AG09309 (cell line): ENCODE measurements at regions not wholly inside any gene's neighbourhood (a gene's known extent, or its start where the extent isn't known, plus 50 kb on each side); places are given as distances from the start of the nearest gene placed in this dataset.
"Not testable (repeated sequence)": the region's sequence is repeated elsewhere in the genome, so short reads cannot be mapped to it uniquely, and the experiment has no call there.

ENCODE experiments used
- DNase-seq: peaks from one replicate; pipeline ENCODE4 v3.0.0-alpha.2; 2010; ENCODE audit warnings: low read depth
- H3K4me3 ChIP-seq: 2 replicates; pipeline ENCODE4 v1.5.1; 2011; ENCODE audit warnings: mild to moderate bottlenecking, low read depth, low read length, moderate library complexity; ENCODE audit not compliant: control insufficient read depth
- CTCF ChIP-seq: IDR thresholded peaks from 2 replicates; pipeline ENCODE4 v1.5.1; 2011; ENCODE audit warnings: mild to moderate bottlenecking, low read depth, low read length, inconsistent platforms; ENCODE audit not compliant: insufficient read depth, control insufficient read depth; ENCODE audit errors: missing control alignments

- H3K4me3 ChIP-seq, result no peak overlapping the region
- TF ChIP-seq CTCF, result no peak
- DNase-seq, result peak; percentile 13
These were observed 79.8 kb upstream of the PDE1A start for GRCh38 chr2:182506606-182507005.

- DNase-seq, H3K4me3 ChIP-seq: not testable (repeated sequence)
These were observed 81.7 kb upstream of the PDE1A start for GRCh38 chr2:182508583-182508982.

GRCh38 chr2:182509216-182509615 lies 82.4 kb upstream of the PDE1A start:
- H3K4me3 ChIP-seq, result no peak overlapping the region
- no peak for DNase-seq
- TF ChIP-seq CTCF, result no peak

- no peak for DNase-seq
- no peak for TF ChIP-seq CTCF
These were observed 94.9 kb upstream of the PDE1A start for GRCh38 chr2:182521453-182522404.

GRCh38 chr2:182522405-182522896 lies 95.6 kb upstream of the PDE1A start:
- DNase-seq, result peak; percentile 31
- TF ChIP-seq CTCF, result no peak
- no peak overlapping the region for H3K4me3 ChIP-seq

More at GRCh38 chr2:182521453-182522404, 94.9 kb upstream of the PDE1A start:
- no peak overlapping the region for H3K4me3 ChIP-seq

GRCh38 chr2:182522972-182523473 lies 96.2 kb upstream of the PDE1A start:
- no peak for DNase-seq
- TF ChIP-seq CTCF, result no peak
- no peak overlapping the region for H3K4me3 ChIP-seq

- TF ChIP-seq CTCF, result no peak
- no peak for DNase-seq
- no peak overlapping the region for H3K4me3 ChIP-seq
These were observed 103.8 kb upstream of the PDE1A start for GRCh38 chr2:182530636-182531035.
